Ishikawa (cell line): ENCODE measurements at regions not wholly inside any gene's neighbourhood (a gene's known extent, or its start where the extent isn't known, plus 50 kb on each side); places are given as distances from the start of the nearest gene placed in this dataset.

Source experiments
- CEBPB ChIP-seq: IDR thresholded peaks from 2 replicates; pipeline ENCODE4 v1.6.1; 2012
- CREB1 ChIP-seq: IDR thresholded peaks from 2 replicates; pipeline ENCODE4 v1.6.1; 2012; ENCODE audit warnings: low read depth
- EP300 ChIP-seq: IDR thresholded peaks from 2 replicates; pipeline ENCODE4 v1.6.1; 2012; ENCODE audit warnings: borderline replicate concordance
- NFIC ChIP-seq: IDR thresholded peaks from 2 replicates; pipeline ENCODE4 v1.6.1; 2012
- RAD21 ChIP-seq: IDR thresholded peaks from 2 replicates; pipeline ENCODE4 v1.6.1; 2012; ENCODE audit warnings: low read depth
- TCF12 ChIP-seq: IDR thresholded peaks from 2 replicates; pipeline ENCODE4 v1.6.1; 2012; ENCODE audit warnings: low read depth
- YY1 ChIP-seq: IDR thresholded peaks from 2 replicates; pipeline ENCODE4 v1.6.1; 2012; ENCODE audit warnings: low read depth
- TF ChIP-seq, protein P1 (sequence below): IDR thresholded peaks from 2 replicates; pipeline ENCODE4 v1.6.1; 2012
- TF ChIP-seq, protein P2 (sequence below): IDR thresholded peaks from 2 replicates; pipeline ENCODE4 v1.6.1; 2012
- TF ChIP-seq, protein P3 (sequence below): IDR thresholded peaks from 2 replicates; pipeline ENCODE4 v1.6.1; 2012; ENCODE audit warnings: low read depth, mild to moderate bottlenecking

DNA sequence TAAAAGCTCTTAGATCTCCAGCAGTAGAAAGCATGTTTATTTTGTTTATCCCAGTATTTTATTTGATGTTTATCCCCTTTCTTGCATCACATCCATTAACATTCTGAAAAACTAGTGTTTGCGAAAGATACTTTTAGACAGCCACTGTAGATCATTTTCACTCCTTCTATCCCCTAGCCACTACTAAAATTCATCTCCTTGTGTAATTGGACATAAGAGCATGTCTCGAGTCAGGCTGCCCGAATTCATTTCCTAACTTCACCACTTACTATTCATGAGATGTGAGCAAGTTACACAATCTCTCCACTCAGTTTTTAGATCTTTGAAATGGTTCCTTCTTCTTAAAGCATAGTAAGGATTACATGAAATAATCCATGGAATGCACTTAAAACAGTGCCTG, 514.0 kb downstream of the KLF5 start:
- TF ChIP-seq EP300, result no peak
- TF ChIP-seq, protein P1, sequence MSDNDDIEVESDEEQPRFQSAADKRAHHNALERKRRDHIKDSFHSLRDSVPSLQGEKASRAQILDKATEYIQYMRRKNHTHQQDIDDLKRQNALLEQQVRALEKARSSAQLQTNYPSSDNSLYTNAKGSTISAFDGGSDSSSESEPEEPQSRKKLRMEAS, result no peak
- TF ChIP-seq, protein P2, sequence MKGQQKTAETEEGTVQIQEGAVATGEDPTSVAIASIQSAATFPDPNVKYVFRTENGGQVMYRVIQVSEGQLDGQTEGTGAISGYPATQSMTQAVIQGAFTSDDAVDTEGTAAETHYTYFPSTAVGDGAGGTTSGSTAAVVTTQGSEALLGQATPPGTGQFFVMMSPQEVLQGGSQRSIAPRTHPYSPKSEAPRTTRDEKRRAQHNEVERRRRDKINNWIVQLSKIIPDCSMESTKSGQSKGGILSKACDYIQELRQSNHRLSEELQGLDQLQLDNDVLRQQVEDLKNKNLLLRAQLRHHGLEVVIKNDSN, result no peak
- no peak for TF ChIP-seq CEBPB
- TF ChIP-seq TCF12, result no peak
- no peak for TF ChIP-seq RAD21
- TF ChIP-seq CREB1, result no peak
- TF ChIP-seq NFIC, result no peak
- TF ChIP-seq YY1, result no peak
- TF ChIP-seq, protein P3, sequence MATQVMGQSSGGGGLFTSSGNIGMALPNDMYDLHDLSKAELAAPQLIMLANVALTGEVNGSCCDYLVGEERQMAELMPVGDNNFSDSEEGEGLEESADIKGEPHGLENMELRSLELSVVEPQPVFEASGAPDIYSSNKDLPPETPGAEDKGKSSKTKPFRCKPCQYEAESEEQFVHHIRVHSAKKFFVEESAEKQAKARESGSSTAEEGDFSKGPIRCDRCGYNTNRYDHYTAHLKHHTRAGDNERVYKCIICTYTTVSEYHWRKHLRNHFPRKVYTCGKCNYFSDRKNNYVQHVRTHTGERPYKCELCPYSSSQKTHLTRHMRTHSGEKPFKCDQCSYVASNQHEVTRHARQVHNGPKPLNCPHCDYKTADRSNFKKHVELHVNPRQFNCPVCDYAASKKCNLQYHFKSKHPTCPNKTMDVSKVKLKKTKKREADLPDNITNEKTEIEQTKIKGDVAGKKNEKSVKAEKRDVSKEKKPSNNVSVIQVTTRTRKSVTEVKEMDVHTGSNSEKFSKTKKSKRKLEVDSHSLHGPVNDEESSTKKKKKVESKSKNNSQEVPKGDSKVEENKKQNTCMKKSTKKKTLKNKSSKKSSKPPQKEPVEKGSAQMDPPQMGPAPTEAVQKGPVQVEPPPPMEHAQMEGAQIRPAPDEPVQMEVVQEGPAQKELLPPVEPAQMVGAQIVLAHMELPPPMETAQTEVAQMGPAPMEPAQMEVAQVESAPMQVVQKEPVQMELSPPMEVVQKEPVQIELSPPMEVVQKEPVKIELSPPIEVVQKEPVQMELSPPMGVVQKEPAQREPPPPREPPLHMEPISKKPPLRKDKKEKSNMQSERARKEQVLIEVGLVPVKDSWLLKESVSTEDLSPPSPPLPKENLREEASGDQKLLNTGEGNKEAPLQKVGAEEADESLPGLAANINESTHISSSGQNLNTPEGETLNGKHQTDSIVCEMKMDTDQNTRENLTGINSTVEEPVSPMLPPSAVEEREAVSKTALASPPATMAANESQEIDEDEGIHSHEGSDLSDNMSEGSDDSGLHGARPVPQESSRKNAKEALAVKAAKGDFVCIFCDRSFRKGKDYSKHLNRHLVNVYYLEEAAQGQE, result no peak
